ENCODE measurements at regions not wholly inside any gene's neighbourhood (a gene's known extent, or its start where the extent isn't known, plus 50 kb on each side); places are given as distances from the start of the nearest gene placed in this dataset.

GRCh38 chr18:78519394-78520062 lies 460.1 kb upstream of the SALL3 start:
- FAIRE-seq = no peak

GRCh38 chr18:78521136-78521535 lies 458.5 kb upstream of the SALL3 start:
- no peak for FAIRE-seq

- FAIRE-seq = no peak
These were observed 457.9 kb upstream of the SALL3 start for GRCh38 chr18:78521744-78522143.

- no peak for FAIRE-seq
These were observed 457.1 kb upstream of the SALL3 start for GRCh38 chr18:78522507-78522906.

GRCh38 chr18:78523850-78524249 lies 455.8 kb upstream of the SALL3 start:
- FAIRE-seq = no peak

- peak; percentile 85 for FAIRE-seq
These were observed 454.1 kb upstream of the SALL3 start for GRCh38 chr18:78525366-78526111.

GRCh38 chr18:78526275-78526674 lies 453.3 kb upstream of the SALL3 start:
- no peak for FAIRE-seq

- no peak for FAIRE-seq
These were observed 452.5 kb upstream of the SALL3 start for GRCh38 chr18:78526923-78527711.

- FAIRE-seq = no peak
These were observed 451.6 kb upstream of the SALL3 start for GRCh38 chr18:78527984-78528383.

- FAIRE-seq = no peak
These were observed 451.0 kb upstream of the SALL3 start for GRCh38 chr18:78528411-78529258.

GRCh38 chr18:78531637-78532036 lies 448.0 kb upstream of the SALL3 start:
- FAIRE-seq = no peak

- FAIRE-seq = no peak
These were observed 440.8 kb upstream of the SALL3 start for GRCh38 chr18:78538669-78539440.

- FAIRE-seq = no peak
These were observed 438.7 kb upstream of the SALL3 start for GRCh38 chr18:78540636-78541529.

- no peak for FAIRE-seq
These were observed 437.4 kb upstream of the SALL3 start for GRCh38 chr18:78542204-78542603.

GRCh38 chr18:78543201-78543725 lies 436.4 kb upstream of the SALL3 start:
- no peak for FAIRE-seq

- FAIRE-seq = no peak
These were observed 433.3 kb upstream of the SALL3 start for GRCh38 chr18:78546281-78546680.

- no peak for FAIRE-seq
These were observed 431.8 kb upstream of the SALL3 start for GRCh38 chr18:78547817-78548216.

GRCh38 chr18:78548261-78549058 lies 431.2 kb upstream of the SALL3 start:
- FAIRE-seq = no peak

- no peak for FAIRE-seq
These were observed 429.6 kb upstream of the SALL3 start for GRCh38 chr18:78549971-78550370.
